CD14-positive monocyte (primary cell): ENCODE measurements at regions not wholly inside any gene's neighbourhood (a gene's known extent, or its start where the extent isn't known, plus 50 kb on each side); places are given as distances from the start of the nearest gene placed in this dataset.
A peak's percentile ranks its signal among the peaks of the same experiment; 100 is the strongest.

Experiments used
- DNase-seq, 3 donors: peaks; one replicate each; pipeline ENCODE4 v3.0.0-alpha.2; 2011 to 2022
- H2AFZ ChIP-seq: 2 replicates; pipeline ENCODE4 v1.6.0; 2012; ENCODE audit warnings: mild to moderate bottlenecking, low read depth, low read length, inconsistent platforms; ENCODE audit not compliant: insufficient read depth, poor library complexity, severe bottlenecking
- H3K27ac ChIP-seq, 2 donors: 1 replicate in 1 of 2; 2 replicates in 1 of 2; pipeline ENCODE4 v1.5.1; 2012 to 2013; ENCODE audit warnings: low read length in 2 of 2, control low read depth in 1 of 2, inconsistent platforms in 1 of 2, low read depth in 1 of 2, mild to moderate bottlenecking in 1 of 2
- H3K27me3 ChIP-seq, 2 donors: one replicate each; pipeline versions ENCODE4 v1.6.0 to v1.6.1; 2011 to 2013; ENCODE audit warnings: low read length in 2 of 2; ENCODE audit not compliant: control insufficient read depth in 2 of 2, insufficient read depth in 2 of 2
- H3K36me3 ChIP-seq, 2 donors: replicated peaks in 1 of 2; 1 replicate in 1 of 2; 2 replicates in 1 of 2; pipeline versions ENCODE4 v1.5.1 to v1.6.1; 2012 to 2013; ENCODE audit warnings: low read length in 2 of 2, control low read depth in 1 of 2, inconsistent platforms in 1 of 2, mild to moderate bottlenecking in 1 of 2; ENCODE audit not compliant: insufficient read depth in 2 of 2, control insufficient read depth in 1 of 2
- H3K4me1 ChIP-seq, 2 donors: 1 replicate in 1 of 2; 2 replicates in 1 of 2; pipeline versions ENCODE4 v1.5.1 to v1.6.1; 2012 to 2013; ENCODE audit warnings: low read length in 2 of 2, control low read depth in 1 of 2, inconsistent platforms in 1 of 2, mild to moderate bottlenecking in 1 of 2, moderate library complexity in 1 of 2; ENCODE audit not compliant: insufficient read depth in 2 of 2, control insufficient read depth in 1 of 2
- H3K4me2 ChIP-seq: replicated peaks from 2 replicates; pipeline ENCODE3; 2012; ENCODE audit warnings: low read length, moderate library complexity, mild to moderate bottlenecking; ENCODE audit not compliant: poor library complexity, severe bottlenecking; ENCODE audit errors: extremely low read depth
- H3K4me3 ChIP-seq, 3 experiments: fragments of 200-600 bp in 1 of 3; sonication (generic) in 1 of 3; replicated peaks in 1 of 3; 1 replicate in 2 of 3; 2 replicates in 1 of 3; pipeline ENCODE4 v1.5.1; 2011 to 2013; ENCODE audit warnings: low read length in 3 of 3, mild to moderate bottlenecking in 3 of 3, control low read depth in 2 of 3, low read depth in 2 of 3, inconsistent platforms in 1 of 3, moderate library complexity in 1 of 3
- H3K79me2 ChIP-seq: 2 replicates; pipeline ENCODE4 v1.6.0; 2012; ENCODE audit warnings: mild to moderate bottlenecking, control low read depth, inconsistent platforms, low read length, moderate library complexity; ENCODE audit not compliant: insufficient read depth
- H3K9ac ChIP-seq: 2 replicates; pipeline ENCODE4 v1.6.0; 2017; ENCODE audit warnings: low read length, mild to moderate bottlenecking; ENCODE audit not compliant: insufficient read depth, poor library complexity, severe bottlenecking
- H3K9me3 ChIP-seq, 2 donors: replicated peaks in 1 of 2; 1 replicate in 1 of 2; 2 replicates in 1 of 2; pipeline versions ENCODE4 v1.5.1 to v1.6.1; 2012 to 2013; ENCODE audit warnings: low read length in 2 of 2, control low read depth in 1 of 2; ENCODE audit not compliant: control insufficient read depth in 1 of 2, insufficient read depth in 1 of 2
- H4K20me1 ChIP-seq: 2 replicates; pipeline ENCODE4 v1.6.0; 2012; ENCODE audit warnings: mild to moderate bottlenecking, low read length, control low read depth, moderate library complexity; ENCODE audit not compliant: insufficient read depth
- H3K27ac Mint-ChIP-seq, 7 donors: one replicate each; pipeline ENCODE4 v1.8.0; 2020; ENCODE audit warnings: mild to moderate bottlenecking in 7 of 7, mixed read lengths in 7 of 7, moderate library complexity in 6 of 7, inconsistent platforms in 2 of 7
- H3K27me3 Mint-ChIP-seq, 3 donors: one replicate each; pipeline ENCODE4 v1.8.0; 2021 to 2022; ENCODE audit warnings: low read depth in 3 of 3, mild to moderate bottlenecking in 3 of 3, mixed read lengths in 3 of 3, moderate library complexity in 3 of 3, inconsistent platforms in 1 of 3
- H3K36me3 Mint-ChIP-seq, 2 donors: one replicate each; pipeline ENCODE4 v1.8.0; 2020; ENCODE audit warnings: mixed read lengths in 2 of 2, inconsistent platforms in 1 of 2, mild to moderate bottlenecking in 1 of 2
- H3K4me1 Mint-ChIP-seq: one replicate; pipeline ENCODE4 v1.8.0; 2020; ENCODE audit warnings: mild to moderate bottlenecking, mixed read lengths
- H3K4me3 Mint-ChIP-seq, 2 donors: one replicate each; pipeline ENCODE4 v1.8.0; 2020; ENCODE audit warnings: mild to moderate bottlenecking in 2 of 2, mixed read lengths in 2 of 2, moderate library complexity in 1 of 2
- H3K9me3 Mint-ChIP-seq, 7 donors: one replicate each; pipeline ENCODE4 v1.8.0; 2020 to 2022; ENCODE audit warnings: mixed read lengths in 7 of 7, mild to moderate bottlenecking in 6 of 7, moderate library complexity in 6 of 7, inconsistent platforms in 2 of 7
- CTCF ChIP-seq: fragments of 200-600 bp; IDR thresholded peaks from one replicate; pipeline ENCODE4 v1.8.0; 2022; ENCODE audit warnings: antibody characterized with exemption, mild to moderate bottlenecking
- WGBS: methylation state at CpG from one replicate; pipeline ENCODE4 v1.1.5; 2013; ENCODE audit warnings: missing lambda C conversion rate; ENCODE audit not compliant: insufficient coverage; 5-methylcytosine and 5-hydroxymethylcytosine counted together
- intact Hi-C, 2 donors: fragments of 100-400 bp; cut with micrococcal nuclease; formaldehyde crosslinking; loops; one replicate each; pipeline versions ENCODE4 v1.15.0 to v1.15.1; 2023

- no peak overlapping the region for H3K9ac ChIP-seq
- no peak overlapping the region for H3K27ac Mint-ChIP-seq
- peak; percentile 38 for TF ChIP-seq CTCF
- H3K36me3 Mint-ChIP-seq: no peaks in the 10 kb centered on the region
- 100% methylated on average over 2 of the region's 2 CpGs for WGBS
- no peaks in the 10 kb centered on the region for H3K4me1 Mint-ChIP-seq
- H3K79me2 ChIP-seq: no peaks in the 10 kb centered on the region
- peaks cover 12 to 17% of the 10 kb centered on the region in 2 donors for H3K9me3 ChIP-seq
- peaks cover 40 to 50% (median 42%) of the 10 kb centered on the region in 3 donors for H3K27me3 Mint-ChIP-seq
- H3K27me3 ChIP-seq: peaks cover 26 to 45% of the 10 kb centered on the region in 2 donors
- no peak overlapping the region for H3K27ac ChIP-seq
- intact Hi-C loops: no loop called here
- no peak overlapping the region for H3K4me3 Mint-ChIP-seq
- H2AFZ ChIP-seq: no peak overlapping the region
- no peak overlapping the region for H3K4me3 ChIP-seq
- no peak for DNase-seq
- H3K36me3 ChIP-seq: no peaks in the 10 kb centered on the region
- peaks cover 6 to 31% (median 17%) of the 10 kb centered on the region in 7 donors for H3K9me3 Mint-ChIP-seq
- no peaks in the 10 kb centered on the region for H4K20me1 ChIP-seq
- no peak overlapping the region for H3K4me2 ChIP-seq
- H3K4me1 ChIP-seq: no peaks in the 10 kb centered on the region
These were observed 125.6 kb downstream of the BRD1 start for GRCh38 chr22:49702068-49702397.

DNA sequence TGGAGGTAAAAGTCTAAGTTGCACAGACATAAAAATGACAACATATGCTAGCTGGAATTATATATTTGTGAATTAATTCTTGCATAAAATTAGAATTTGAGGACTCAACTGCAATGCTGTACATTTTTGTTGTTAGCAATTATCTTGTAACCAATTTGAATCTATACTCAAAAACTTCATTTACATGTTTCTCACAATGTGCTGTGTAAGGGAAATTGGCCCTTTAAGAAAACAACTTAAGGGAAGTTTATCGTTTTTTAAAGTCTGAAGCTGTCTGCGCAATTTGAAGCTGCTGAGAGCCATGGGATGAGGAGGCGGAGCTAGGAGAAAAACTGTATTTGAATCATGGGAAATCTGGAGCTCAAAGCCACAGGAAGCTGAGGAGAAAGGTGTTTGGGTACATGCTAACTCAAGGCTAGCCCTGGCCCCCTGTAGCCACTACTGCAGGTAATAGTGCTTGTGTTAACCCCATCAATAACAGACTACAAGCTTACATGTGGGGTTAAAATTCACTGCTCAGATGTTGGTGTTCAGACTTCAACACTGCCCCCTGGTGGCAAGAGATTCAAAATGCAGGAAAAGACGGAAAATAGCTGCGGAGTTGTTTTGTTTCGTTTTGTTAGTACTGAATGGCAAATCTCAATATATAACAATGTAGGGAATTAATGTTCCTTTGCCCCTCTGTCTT lies 126.1 kb downstream of the BRD1 start:
- intact Hi-C loops: no loop called here
- DNase-seq: peak in 1 of 3 donors; percentile 2
- peaks cover 36 to 47% (median 40%) of the 10 kb centered on the region in 3 donors for H3K27me3 Mint-ChIP-seq
- no peak overlapping the region for H3K27ac Mint-ChIP-seq
- no peaks in the 10 kb centered on the region for H3K4me1 Mint-ChIP-seq
- 47% methylated on average over 3 of the region's 6 CpGs for WGBS
- no peaks in the 10 kb centered on the region for H4K20me1 ChIP-seq
- peaks cover 26 to 40% of the 10 kb centered on the region in 2 donors for H3K27me3 ChIP-seq
- no peaks in the 10 kb centered on the region for H3K4me1 ChIP-seq
- no peaks in the 10 kb centered on the region for H3K36me3 Mint-ChIP-seq
- peak; percentile 74 for TF ChIP-seq CTCF
- no peak overlapping the region for H3K9ac ChIP-seq
- no peaks in the 10 kb centered on the region for H3K79me2 ChIP-seq
- H3K4me3 Mint-ChIP-seq: no peak overlapping the region
- no peak overlapping the region for H2AFZ ChIP-seq
- no peak overlapping the region for H3K4me3 ChIP-seq
- no peak overlapping the region for H3K27ac ChIP-seq
- no peaks in the 10 kb centered on the region for H3K36me3 ChIP-seq
- peaks cover 6 to 35% (median 21%) of the 10 kb centered on the region in 7 donors for H3K9me3 Mint-ChIP-seq
- no peak overlapping the region for H3K4me2 ChIP-seq
- H3K9me3 ChIP-seq: peaks cover 12 to 20% of the 10 kb centered on the region in 2 donors
